Tongue (tissue), 1 donor: ENCODE measurements at regions not wholly inside any gene's neighbourhood (a gene's known extent, or its start where the extent isn't known, plus 50 kb on each side); places are given as distances from the start of the nearest gene placed in this dataset.

Experiments used
- DNase-seq: peaks from one replicate; pipeline ENCODE4 v3.0.0-alpha.2; 2015

DNA sequence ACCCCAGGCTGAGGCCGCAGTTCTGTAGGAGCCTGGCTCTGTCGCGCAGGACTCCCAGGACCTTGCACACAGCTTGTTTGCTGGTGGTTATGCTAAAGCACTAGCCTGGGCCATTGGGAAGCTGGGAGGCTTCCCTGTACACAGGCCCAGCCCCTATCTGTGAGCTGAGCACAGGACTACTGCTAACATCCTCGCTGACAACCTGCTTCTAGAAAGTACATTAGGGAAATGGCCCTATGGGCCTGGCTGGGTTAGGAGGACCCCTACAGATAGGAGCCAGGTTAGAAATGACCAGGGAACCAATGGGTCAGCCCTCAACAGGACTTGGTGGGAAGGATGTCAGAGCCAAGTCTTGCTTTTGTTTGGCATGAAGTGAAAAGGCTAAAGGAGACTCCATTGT, 219.4 kb upstream of the LNX1 start:
- DNase-seq, result no peak

DNA sequence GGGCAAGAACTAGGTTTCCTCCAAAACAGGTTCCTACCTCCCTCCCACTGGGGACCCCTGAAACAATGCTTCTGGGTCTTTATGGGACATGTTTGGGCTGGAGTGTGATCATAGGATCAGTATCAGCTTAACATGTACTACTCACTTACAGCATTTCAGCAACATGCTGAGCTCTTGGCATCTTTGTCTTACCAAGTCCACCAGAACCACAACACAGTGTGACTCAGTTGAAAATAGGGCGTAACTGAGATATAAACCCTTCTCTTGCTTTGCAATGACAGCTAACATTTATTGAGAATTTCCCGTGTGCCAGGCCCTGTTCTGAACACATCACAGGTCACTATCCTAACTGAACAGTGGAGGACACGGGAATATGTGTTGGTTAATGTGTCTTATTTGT, 218.5 kb upstream of the LNX1 start:
- no peak for DNase-seq

DNA sequence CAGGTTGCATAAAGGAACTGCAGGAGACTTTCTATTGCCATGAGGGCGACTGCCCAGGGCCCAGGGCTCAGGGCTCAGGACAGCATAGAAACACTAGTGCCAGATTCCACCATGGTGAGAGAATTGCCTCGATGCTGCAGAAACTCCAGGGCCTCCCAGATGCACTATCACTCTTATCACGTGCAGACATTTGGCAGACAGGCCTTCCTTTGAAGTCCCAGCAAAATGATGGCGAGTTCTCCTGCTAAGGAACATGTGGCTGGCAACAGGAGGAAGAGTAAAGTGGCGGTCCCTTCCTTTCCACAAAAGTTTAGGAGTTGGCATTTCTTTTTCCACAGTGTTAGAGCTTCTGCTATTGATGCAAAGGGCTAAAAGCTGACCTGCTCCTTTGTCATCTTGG, 214.0 kb upstream of the LNX1 start:
- no peak for DNase-seq

DNA sequence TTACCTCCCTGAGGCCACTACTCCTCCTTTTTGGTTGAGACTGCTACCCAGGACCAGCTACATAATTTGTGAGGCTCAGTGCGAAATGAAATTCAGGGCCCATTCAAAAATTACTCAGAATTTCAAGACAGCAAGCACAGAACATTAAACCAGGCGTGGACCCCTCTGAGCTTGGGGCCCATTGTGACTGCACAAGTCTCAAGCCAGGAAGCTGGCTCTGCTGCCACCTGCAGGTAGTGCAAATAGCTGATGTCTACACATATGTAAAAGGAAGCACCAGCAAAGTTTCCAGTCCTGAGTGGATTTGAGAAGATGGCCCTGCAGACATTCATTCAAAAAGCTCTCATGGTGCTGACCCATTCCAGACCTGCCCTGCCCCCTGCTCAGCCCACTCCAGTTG, 213.4 kb upstream of the LNX1 start:
- DNase-seq, result no peak

DNA sequence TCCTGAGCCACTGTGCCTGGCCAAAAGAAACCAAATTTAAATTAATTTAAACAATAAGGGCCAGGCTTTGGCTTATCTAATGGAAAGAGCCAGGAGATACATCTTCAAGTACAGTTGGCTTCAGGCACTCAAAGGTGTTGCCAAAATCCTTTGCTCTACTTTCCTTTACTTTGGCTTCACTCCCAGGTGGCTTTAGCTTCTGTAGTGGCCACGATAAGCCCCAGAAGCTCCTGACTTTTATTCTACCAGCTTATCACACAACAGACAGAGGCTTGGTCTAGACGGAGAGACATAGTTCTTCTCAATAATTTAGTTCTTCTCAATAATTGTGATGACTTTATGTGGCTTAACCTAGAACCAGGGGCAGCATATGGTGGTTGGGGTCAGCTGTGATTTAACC, 211.2 kb upstream of the LNX1 start:
- no peak for DNase-seq

DNA sequence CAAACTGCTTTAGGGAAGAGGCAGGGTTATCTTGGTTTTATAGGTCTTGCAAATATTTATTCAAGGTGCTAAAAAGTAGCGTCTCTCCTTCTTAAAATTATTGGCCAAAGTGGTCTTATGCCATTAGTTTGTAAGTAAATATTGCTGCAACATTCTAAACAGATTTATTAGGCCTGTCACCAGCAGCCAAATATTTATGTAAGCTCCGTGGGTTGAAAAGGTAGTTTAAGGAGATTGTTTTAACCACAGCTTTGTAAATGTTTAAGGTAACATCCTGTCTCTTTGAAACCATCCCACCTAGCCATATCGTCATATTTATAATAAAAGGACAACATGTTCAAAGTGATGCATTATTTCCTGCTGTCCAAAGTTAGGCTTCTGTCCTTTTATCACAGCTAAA, 210.1 kb upstream of the LNX1 start:
- DNase-seq, result no peak

DNA sequence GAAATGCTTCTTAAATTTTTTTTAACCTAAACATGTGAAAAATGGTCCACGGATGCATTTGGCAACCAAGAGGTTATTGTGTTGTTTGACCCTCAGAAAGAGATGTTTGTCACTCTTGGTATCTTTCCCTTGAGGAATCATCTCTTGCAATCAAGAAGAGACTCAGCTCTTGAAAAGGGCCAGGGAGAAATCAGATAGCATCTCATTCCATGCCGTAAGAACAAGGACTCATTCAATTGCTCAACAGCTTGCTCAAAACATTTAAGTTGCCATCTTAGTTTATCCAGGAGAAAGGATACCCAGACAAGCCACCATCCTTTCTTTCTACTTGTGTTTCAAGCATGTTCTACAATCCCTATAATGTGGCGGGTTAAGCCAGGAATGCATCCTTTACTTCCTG, 209.5 kb upstream of the LNX1 start:
- DNase-seq, result no peak

DNA sequence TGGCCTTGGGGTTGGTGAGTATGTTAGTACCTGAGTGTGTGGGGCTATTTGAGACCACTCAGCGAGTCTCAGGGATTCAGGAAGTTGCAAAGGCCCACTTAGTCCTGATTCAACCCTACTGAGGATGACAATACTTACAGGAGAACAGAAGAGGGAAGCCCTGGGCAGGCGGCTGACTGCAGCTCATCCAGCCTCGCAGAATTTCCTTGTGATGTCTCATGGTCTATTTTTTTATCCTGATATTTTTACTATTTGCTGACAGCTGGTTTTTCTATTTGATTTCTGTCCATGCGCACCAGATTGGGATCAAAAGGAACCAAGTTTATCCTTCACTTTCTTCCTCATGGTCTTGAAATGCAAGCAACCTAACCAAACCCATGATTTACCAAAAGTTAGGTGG, 201.8 kb upstream of the LNX1 start:
- DNase-seq, result no peak

DNA sequence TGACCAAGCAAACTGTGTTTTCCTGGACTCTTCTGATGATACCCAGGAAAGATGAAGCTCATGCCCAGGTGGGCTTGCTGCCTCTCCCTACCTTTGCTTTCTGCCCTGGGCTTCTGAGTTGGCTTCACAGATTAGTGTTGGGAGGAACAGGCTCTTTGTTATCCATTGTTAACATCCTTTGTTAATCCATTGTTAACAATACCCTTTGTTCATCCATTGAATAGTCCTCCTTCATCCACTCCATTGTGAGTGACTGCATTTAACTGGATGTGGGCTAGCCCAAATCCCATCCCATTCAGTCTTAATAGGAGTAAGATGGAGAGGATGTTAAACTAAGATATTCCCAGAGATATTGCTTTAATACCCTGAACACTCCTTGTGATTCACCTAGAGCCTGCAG, 199.0 kb upstream of the LNX1 start:
- no peak for DNase-seq

DNA sequence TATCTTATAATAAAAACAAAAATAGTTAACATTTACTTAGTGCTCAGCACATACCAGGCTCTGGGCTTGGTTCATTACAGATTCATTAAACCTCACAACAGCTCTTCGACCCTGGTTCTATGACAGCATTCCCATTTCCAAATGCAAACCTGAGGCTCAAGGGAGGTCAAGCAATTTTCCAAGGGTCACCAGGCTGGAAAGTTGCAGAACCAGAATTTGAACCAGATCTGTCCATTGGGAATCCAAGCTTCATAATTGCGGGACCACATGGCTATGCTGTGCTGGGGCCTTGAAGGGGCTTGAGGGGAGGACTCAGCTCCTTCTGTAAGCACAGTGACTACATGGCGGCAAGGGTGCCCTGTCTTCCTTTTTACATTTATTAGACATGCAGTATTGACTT, 197.3 kb upstream of the LNX1 start:
- DNase-seq, result no peak

DNA sequence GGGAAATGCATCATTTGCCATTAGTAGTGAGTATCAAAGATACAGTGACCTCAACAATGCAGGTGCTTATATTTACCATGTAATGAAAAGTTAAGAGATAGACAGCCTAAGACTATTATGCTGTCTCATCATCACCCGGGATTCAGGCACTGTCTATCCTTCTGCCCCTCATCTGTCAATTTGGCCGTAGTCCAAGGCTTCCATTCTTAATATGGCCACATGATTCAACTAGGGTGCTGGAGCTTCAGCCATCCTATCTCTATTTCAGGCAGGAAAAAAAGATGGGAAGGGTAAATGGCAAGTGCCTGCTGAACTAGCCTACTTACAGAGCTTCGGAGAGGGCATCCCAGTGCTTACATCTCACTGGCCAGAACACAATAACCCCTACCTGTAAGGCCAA, 196.7 kb upstream of the LNX1 start:
- no peak for DNase-seq

DNA sequence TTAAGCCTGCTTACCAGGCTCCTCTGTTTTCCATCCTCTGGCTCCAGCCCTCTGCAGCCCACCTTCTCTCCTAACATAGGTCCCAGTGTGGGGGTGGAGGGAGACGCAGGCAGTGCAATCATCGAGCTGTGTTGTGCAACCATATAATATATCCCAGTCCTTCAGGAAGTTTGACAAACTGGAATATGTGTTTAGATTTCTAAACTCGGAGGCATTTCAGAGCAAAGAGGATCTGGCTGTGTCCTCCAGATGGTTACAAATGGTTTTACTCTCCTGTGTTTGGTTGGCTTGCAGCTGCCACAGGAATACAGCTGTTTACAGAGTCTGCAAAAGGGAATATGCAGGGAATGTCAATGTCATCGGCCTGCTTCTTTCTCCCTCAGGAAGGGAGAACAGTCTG, 195.3 kb upstream of the LNX1 start:
- peak; percentile 63 for DNase-seq

DNA sequence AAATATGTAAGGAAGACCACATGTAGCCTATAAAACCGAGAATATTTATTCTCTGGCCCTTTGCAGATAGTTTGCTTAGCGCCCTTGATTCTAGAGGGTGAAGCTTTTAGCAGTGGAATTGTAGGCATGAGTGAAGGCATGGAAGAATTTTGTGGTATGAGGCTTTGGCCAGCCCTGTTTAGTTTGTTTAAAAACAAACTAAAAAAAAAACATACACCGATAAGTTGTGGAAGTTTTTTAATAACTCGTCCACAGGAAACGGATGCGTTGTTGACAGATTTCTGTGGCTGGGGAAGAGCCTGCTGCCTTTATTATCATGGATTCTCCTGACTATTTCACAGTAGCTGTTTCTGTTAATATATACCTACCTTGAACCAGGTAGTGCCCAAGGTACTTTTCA, 194.7 kb upstream of the LNX1 start:
- DNase-seq, result no peak

DNA sequence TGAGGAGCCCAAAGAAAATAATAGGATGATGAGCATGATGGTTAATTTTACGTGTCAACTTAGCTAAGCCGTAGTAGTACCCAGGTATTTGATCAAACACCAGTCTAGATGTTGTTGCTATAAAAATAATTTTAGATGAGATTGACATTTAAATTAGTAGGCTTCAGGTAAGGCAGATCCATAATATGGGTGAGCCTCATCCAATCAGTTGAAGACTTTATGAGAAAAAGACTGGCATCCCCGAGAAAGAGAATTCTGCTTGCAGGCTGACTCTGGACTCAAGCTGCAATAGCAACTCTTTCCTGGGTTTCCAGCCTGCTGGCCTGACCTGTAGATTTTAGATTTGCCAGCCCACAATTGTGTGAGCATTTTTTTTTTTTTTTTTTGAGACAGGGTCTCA, 192.8 kb upstream of the LNX1 start:
- DNase-seq, result no peak

DNA sequence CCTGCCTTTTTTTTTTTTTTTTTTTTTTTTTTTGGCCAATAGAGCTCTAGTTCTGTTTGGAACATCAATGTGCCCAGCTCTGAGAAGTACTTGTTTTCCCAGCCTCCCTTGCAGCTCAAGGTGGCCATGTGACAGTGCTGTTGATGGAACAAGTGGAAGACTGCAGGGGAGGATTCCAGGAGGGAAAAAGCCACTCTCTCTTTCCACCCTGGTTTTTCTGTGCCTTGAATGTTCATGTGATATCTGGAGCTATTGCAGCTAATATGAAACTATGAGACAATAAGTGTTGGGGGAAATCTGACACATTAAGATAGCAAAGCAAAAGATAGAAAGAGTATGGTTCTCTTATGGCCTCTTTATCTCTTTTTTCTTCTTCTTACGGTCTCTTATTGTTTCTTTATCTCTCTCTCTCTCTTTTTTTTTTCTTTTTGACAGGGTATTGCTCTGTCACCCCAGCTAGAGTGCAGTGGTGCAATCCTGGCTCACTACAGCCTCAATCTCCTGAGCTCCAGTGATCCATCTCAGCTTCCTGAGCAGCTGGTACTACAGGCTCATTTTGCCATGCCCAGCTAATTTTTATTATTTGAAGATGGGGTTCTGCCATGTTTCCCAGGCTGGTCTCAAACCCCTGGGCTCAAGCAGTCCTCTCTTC, 192.0 kb upstream of the LNX1 start:
- DNase-seq, result no peak

DNA sequence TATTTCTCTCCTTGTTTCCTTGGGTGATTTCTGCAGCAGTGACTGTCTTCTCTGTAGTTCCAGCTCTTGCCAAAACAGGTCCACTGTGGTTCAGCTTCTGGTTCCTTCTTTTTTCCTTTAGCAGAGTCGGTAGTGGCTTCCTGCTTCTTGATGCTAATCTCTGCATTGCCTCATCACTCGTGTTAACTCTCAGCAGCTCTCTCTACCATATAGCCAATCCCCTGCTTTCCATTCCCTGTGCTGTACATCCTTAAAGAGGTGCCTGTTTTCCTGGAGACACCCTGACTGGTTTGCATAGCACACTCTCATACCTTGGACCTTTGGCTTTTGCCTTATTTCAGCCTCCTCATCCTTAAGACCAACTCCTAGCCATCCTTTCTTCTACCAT, 191.2 kb upstream of the LNX1 start:
- no peak for DNase-seq

DNA sequence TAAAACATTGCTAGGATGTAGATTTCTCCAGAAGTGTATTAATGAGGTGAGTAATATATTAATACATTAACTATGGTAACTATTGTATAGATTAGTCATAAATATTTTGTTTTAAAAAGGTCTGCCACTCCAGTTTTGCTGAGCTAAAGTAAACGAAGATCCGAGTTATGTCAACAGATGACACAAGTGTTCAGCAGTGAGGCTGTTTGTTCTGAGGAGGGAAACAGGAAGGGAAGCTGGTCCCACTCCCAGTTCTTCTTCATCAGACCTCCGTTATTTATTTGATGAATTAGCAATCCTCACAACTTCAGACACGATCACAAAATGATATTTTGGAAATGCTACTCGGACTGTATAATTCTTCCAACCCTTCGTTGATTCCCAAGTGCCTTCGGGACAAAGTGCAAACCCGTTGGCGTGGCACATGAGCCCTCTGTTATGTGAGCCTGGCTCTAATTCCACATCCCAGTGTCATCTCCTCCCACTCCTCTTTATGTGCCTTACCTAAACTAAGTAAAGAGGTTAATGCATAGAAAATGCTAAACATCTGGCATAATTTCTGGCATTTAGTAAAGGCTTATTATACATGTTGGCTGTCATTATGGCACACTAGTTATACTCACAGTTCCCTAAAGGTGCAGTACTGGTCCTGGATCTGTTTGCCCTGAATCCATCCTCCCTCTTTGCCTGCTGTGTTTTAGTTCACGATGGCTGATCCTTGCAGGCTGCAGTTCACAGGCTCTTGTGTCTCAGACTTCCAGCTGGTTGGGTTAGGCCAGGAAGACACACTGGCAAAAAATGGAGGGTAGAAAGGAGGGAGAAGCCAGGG, 190.6 kb upstream of the LNX1 start:
- DNase-seq, result no peak

DNA sequence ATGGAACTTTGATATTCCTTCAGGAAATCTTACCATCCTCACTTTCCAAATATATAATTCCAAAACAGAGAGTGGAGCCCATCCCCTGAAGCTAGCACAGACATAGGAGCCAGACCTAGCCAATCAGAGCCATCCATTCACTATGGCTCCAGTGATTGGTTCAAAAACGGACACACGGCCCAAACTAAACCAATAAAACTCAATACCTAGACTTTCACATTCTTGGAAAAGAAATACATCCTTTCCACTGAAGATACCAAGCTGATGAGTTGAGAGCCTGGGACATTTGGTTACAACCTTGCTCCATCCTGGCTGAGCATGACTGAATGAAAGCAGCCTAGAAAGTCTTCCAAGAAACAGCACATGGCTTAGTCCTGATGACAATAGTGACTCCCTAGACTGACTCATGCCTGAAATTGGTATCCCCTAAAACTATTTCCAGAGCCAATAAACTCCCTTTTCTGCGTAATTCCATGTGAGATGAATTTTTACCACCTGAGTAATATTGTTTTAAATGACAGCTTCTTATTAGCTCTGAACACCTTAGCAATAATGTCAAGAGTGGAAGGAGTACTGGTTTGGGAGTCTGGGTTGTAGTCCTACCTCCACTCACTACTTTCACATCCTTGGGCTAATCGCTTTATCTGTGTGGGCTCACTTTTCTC, 189.6 kb upstream of the LNX1 start:
- DNase-seq, result no peak

DNA sequence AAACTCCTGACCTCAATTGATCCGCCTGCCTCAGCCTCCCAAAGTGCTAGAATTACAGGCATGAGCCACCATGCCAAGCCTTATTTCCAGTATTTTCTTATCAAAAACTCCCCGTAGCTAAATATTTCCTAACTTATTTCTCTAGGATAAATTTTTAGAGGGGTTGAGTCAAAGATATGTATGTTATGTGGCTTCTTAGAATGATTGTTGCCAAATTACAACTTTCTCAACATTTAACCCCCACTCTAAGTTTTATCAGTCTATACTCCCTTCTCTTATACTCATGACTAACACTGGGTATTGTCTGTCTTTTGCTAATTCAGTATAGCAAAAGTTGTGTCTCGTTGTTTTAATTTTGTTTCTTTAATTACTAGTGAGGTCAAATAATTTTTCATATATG, 187.7 kb upstream of the LNX1 start:
- DNase-seq, result no peak

DNA sequence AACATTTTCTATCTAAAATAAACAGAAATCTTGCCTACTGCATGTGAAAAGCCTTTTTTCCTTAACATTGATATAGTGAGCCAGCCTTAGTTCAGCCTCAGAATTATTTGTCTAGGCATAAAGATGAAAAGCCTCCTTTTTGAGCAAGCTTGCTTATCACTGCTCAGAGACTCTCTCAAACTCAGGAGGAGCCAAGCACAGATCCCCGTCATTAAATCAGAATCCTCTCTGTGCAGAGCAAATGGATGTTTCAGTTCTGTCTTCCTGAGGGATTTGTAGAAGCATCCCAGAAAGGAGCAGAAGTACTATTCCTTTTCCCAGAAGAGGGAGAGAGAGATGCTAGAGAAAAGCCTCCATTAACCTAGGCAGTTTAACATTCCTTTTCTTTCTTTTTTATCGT, 186.9 kb upstream of the LNX1 start:
- no peak for DNase-seq

DNA sequence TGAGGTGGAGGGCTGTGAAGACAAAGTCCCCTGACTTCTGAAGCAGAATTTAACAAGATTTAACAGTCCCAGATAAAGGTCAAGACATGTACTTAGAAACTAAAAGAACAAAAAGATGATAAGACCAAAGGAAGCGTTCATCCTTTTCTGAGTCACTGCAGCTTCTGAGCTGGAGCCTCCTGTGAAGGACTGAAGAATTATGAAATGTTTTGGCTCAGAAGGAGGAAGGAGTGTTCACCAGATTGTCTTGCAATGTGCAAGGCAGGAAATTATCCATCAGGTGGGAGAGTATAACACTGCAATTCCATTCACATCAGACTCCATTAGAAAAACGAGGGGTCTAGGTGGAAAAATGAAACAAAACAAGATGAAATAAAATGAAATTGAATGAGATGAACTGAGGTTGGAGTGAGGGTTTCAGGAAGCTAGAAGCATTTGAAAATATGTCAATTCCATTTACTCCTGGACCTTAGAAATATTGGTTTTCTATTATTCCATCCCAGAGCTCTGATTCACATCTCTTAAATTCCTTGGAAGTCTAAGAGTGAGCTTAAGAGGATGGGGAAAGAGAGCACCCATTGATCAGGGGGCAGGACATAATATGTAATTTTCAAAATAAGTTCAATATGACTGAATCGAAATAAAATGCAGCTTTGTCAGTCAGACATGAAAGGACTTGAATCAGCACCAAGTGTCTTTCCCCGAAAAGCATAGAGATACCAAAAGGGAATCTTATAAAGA, 186.1 kb upstream of the LNX1 start:
- peak; percentile 44 for DNase-seq

DNA sequence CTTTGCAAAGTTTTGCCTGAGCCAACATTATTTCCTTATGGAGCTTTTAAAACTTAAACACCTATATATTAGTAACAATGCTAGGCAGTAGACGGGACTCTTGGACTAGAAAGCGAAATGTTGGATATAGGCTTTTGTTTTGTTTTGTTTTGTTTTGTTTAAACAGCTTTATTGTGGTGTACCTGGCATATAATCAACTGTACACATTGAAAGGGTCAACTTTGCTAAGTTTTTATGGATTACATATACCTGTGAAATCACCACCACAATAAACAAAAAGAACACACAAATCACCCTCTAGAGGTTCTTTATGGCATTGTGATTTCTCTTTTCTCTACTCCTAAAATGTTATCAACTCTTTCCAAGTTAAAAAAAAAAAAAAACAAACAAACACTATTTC, 184.9 kb upstream of the LNX1 start:
- DNase-seq, result no peak

DNA sequence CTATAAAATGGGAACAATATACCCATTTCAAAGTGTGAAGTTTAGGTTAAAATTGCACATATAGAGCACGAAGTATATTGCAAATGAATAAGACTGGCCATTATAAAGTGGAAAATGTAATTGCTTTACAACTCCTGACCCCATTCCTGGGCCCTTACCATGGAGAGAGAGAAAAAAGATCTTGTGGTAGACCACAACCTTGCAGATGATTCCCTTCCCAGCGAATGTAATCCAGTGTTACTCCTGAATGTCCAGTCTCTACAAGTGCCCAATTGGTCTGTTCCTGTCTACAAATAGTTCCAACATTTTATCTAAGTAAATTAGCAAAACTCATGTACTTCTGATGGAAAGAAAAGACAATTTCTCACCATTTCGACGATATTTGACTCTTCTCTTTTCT, 184.1 kb upstream of the LNX1 start:
- no peak for DNase-seq
